ENCODE measurements at regions not wholly inside any gene's neighbourhood (a gene's known extent, or its start where the extent isn't known, plus 50 kb on each side); places are given as distances from the start of the nearest gene placed in this dataset.

GRCh38 chr3:104696470-104696869 lies 670.2 kb upstream of the ALCAM start:
- TF ChIP-seq POLR2A (IDR thresholded peaks at IDR 0.05; ENCODE audit: low read length) (no peak), GATA1 (IDR thresholded peaks at IDR 0.05; ENCODE audit: low read depth, low read length) (no peak)
